MCF 10A (cell line): ENCODE measurements at regions not wholly inside any gene's neighbourhood (a gene's known extent, or its start where the extent isn't known, plus 50 kb on each side); places are given as distances from the start of the nearest gene placed in this dataset.

Experiments used
- BruUV-seq: library from RNA; stranded (reverse); fragments of 400-500 nt; replicated peaks from 2 replicates; lab custom pipeline; 2021; lab: Mats Ljungman, UMichigan
- CTCF ChIA-PET: fragments of 300-600 bp; sonication (Branson Sonifier 250); formaldehyde crosslinking; extraction: SDS; loops from one replicate; lab custom pipeline; 2021; ENCODE audit warnings: antibody characterized with exemption, inconsistent platforms; lab: Yijun Ruan, JAX
- POLR2A ChIA-PET: fragments of 300-600, 350-650 bp; sonication (Branson Sonifier 250); formaldehyde crosslinking; extraction: SDS; loops from one replicate; lab custom pipeline; 2020; ENCODE audit warnings: antibody characterized with exemption, inconsistent platforms; lab: Yijun Ruan, JAX
- DNase-seq: peaks from one replicate; pipeline ENCODE4 v3.0.0-alpha.2; 2018; ENCODE audit not compliant: unreplicated experiment
- H3K27ac Mint-ChIP-seq: one replicate; pipeline ENCODE4 v1.8.0; 2022; ENCODE audit warnings: mild to moderate bottlenecking, low read depth, mixed read lengths; ENCODE audit not compliant: unreplicated experiment
- H3K27me3 Mint-ChIP-seq: one replicate; pipeline ENCODE4 v1.8.0; 2022; ENCODE audit warnings: mixed read lengths; ENCODE audit not compliant: insufficient read depth, unreplicated experiment
- H3K36me3 Mint-ChIP-seq: one replicate; pipeline ENCODE4 v1.8.0; 2022; ENCODE audit warnings: mild to moderate bottlenecking, moderate library complexity, mixed read lengths; ENCODE audit not compliant: insufficient read depth, unreplicated experiment
- H3K4me1 Mint-ChIP-seq: one replicate; pipeline ENCODE4 v1.8.0; 2022; ENCODE audit warnings: mixed read lengths; ENCODE audit not compliant: insufficient read depth, unreplicated experiment
- H3K4me3 Mint-ChIP-seq: one replicate; pipeline ENCODE4 v1.8.0; 2022; ENCODE audit warnings: mild to moderate bottlenecking, moderate library complexity, mixed read lengths; ENCODE audit not compliant: unreplicated experiment
- H3K9me3 Mint-ChIP-seq: one replicate; pipeline ENCODE4 v1.8.0; 2022; ENCODE audit warnings: mixed read lengths; ENCODE audit not compliant: unreplicated experiment
- CTCF ChIP-seq: fragments of 200-600 bp; IDR thresholded peaks from one replicate; pipeline ENCODE4 v1.8.0; 2022; ENCODE audit warnings: antibody characterized with exemption, mild to moderate bottlenecking; ENCODE audit not compliant: unreplicated experiment
- intact Hi-C: fragments of 100-400 bp; cut with micrococcal nuclease; formaldehyde crosslinking; loops from 2 replicates; pipeline ENCODE4 v1.14.1; 2022

- no peak for DNase-seq
- CTCF ChIA-PET, result interaction anchor here (0.6 kb wide), 1 partner anchor 1303 kb away, joined by 3 read pairs; no protein-coding TSS in a partner anchor
- no TSS peak for BruUV-seq
- Mint-ChIP-seq H3K9me3 (peaks cover 8% of the 10 kb centered on the region), H3K4me1 (no peaks in the 10 kb centered on the region), H3K27ac (no peak overlapping the region), H3K36me3 (no peaks in the 10 kb centered on the region), H3K4me3 (no peak overlapping the region), H3K27me3 (no peaks in the 10 kb centered on the region)
- POLR2A ChIA-PET, result no interaction called here
- TF ChIP-seq CTCF, result no peak
- intact Hi-C loops, result no loop called here
Observed at GRCh38 chr1:69421286-69421685, 146.4 kb upstream of the LRRC7 start.

GRCh38 chr1:69425871-69426270 lies 141.9 kb upstream of the LRRC7 start:
- no peaks in the 10 kb centered on the region for H3K27me3 Mint-ChIP-seq
- ChIA-PET CTCF (interaction anchor here (0.6 kb wide), 1 partner anchor 638 kb away, joined by 3 read pairs; no protein-coding TSS in a partner anchor), POLR2A (no interaction called here)
- no peaks in the 10 kb centered on the region for H3K36me3 Mint-ChIP-seq
- TF ChIP-seq CTCF, result no peak
- H3K4me3 Mint-ChIP-seq, result no peak overlapping the region
- BruUV-seq, result no TSS peak
- H3K4me1 Mint-ChIP-seq, result no peaks in the 10 kb centered on the region
- no peaks in the 10 kb centered on the region for H3K9me3 Mint-ChIP-seq
- H3K27ac Mint-ChIP-seq, result no peak overlapping the region
- no peak for DNase-seq
- intact Hi-C loops, result no loop called here

GRCh38 chr1:69426401-69426800 lies 141.3 kb upstream of the LRRC7 start:
- intact Hi-C loops, result no loop called here
- CTCF ChIA-PET, result interaction anchor here (0.6 kb wide), 1 partner anchor 638 kb away, joined by 3 read pairs; no protein-coding TSS in a partner anchor
- Mint-ChIP-seq H3K4me3 (no peak overlapping the region), H3K9me3 (no peaks in the 10 kb centered on the region), H3K4me1 (no peaks in the 10 kb centered on the region), H3K27me3 (no peaks in the 10 kb centered on the region), H3K36me3 (no peaks in the 10 kb centered on the region), H3K27ac (no peak overlapping the region)
- no TSS peak for BruUV-seq
- POLR2A ChIA-PET, result no interaction called here
- TF ChIP-seq CTCF, result no peak
- DNase-seq, result no peak

- no peak for TF ChIP-seq CTCF
- CTCF ChIA-PET, result no interaction called here
- no peaks in the 10 kb centered on the region for H3K9me3 Mint-ChIP-seq
- H3K4me1 Mint-ChIP-seq, result no peaks in the 10 kb centered on the region
- H3K27me3 Mint-ChIP-seq, result no peaks in the 10 kb centered on the region
- H3K27ac Mint-ChIP-seq, result no peak overlapping the region
- no TSS peak for BruUV-seq
- intact Hi-C loops, result no loop called here
- no peaks in the 10 kb centered on the region for H3K36me3 Mint-ChIP-seq
- H3K4me3 Mint-ChIP-seq, result no peak overlapping the region
- POLR2A ChIA-PET, result no interaction called here
- peak; percentile 1 for DNase-seq
Observed at GRCh38 chr1:69433073-69433472, 134.6 kb upstream of the LRRC7 start.
